Panc1 (cell line): ENCODE measurements at regions not wholly inside any gene's neighbourhood (a gene's known extent, or its start where the extent isn't known, plus 50 kb on each side); places are given as distances from the start of the nearest gene placed in this dataset.
"Not testable (repeated sequence)": the region's sequence is repeated elsewhere in the genome, so short reads cannot be mapped to it uniquely, and the experiment has no call there.

Experiments
- ATAC-seq: fragments of 200-7000 bp; cut with Tn5 transposase; 2 replicates; pipeline ENCODE4 v1.9.1; 2020; ENCODE audit warnings: mild to moderate bottlenecking, moderate library complexity
- BruUV-seq: library from RNA; stranded (reverse); fragments of 400-500 nt; replicated peaks from 2 replicates; lab custom pipeline; 2021; lab: Mats Ljungman, UMichigan
- CTCF ChIA-PET: fragments of 300-600 bp; sonication (Branson Sonifier 250); formaldehyde crosslinking; loops from one replicate; lab custom pipeline; 2022; ENCODE audit warnings: antibody characterized with exemption; lab: Charles Lee
- POLR2A ChIA-PET: fragments of 300-600 bp; sonication (Branson Sonifier 250); formaldehyde crosslinking; loops from one replicate; lab custom pipeline; 2022; ENCODE audit warnings: antibody characterized with exemption; lab: Charles Lee
- DNase-seq: peaks from one replicate; pipeline ENCODE4 v3.0.0-alpha.2; 2010; ENCODE audit warnings: low read depth, low spot score
- H3K27ac ChIP-seq: 2 replicates; pipeline ENCODE4 v1.5.1; 2011; ENCODE audit warnings: mild to moderate bottlenecking, low read length, inconsistent platforms
- H3K27me3 ChIP-seq: fragments of 200-500 bp; sonication (Bioruptor generic); 2 replicates; pipeline ENCODE4 v1.6.0; 2014; ENCODE audit warnings: low read length, inconsistent platforms; ENCODE audit not compliant: control insufficient read depth, insufficient read depth
- H3K36me3 ChIP-seq: fragments of 200-500 bp; sonication (Bioruptor generic); 2 replicates; pipeline ENCODE4 v1.5.1; 2014; ENCODE audit warnings: inconsistent platforms, mild to moderate bottlenecking, low read length, moderate library complexity; ENCODE audit not compliant: control insufficient read depth, insufficient read depth
- H3K4me1 ChIP-seq: 2 replicates; pipeline ENCODE4 v1.5.1; 2011; ENCODE audit warnings: inconsistent platforms, mild to moderate bottlenecking, low read length, moderate library complexity; ENCODE audit not compliant: control insufficient read depth, insufficient read depth
- H3K4me3 ChIP-seq, 2 experiments: 2 replicates each; pipeline ENCODE4 v1.5.1; 2011 to 2012; ENCODE audit warnings: low read depth in 2 of 2, low read length in 2 of 2, mild to moderate bottlenecking in 2 of 2, inconsistent platforms in 1 of 2, moderate library complexity in 1 of 2
- H3K9me3 ChIP-seq: fragments of 200-500 bp; sonication (Bioruptor generic); 2 replicates; pipeline ENCODE4 v1.5.1; 2014; ENCODE audit warnings: low read depth, mild to moderate bottlenecking, inconsistent platforms, low read length, moderate library complexity; ENCODE audit not compliant: control insufficient read depth, insufficient read depth
- CTCF ChIP-seq: fragments of 450-650 bp; IDR thresholded peaks from 2 replicates; pipeline ENCODE4 v1.5.1; 2017; ENCODE audit warnings: mild to moderate bottlenecking
- POLR2AphosphoS5 ChIP-seq: IDR thresholded peaks from 2 replicates; pipeline ENCODE4 v1.6.1; 2012; ENCODE audit warnings: mild to moderate bottlenecking, low read depth, low read length, moderate library complexity
- REST ChIP-seq, 2 experiments: IDR thresholded peaks; 2 replicates each; pipeline ENCODE4 v1.6.1; 2011 to 2012; ENCODE audit warnings: low read depth in 2 of 2, control low read depth in 1 of 2, low read length in 1 of 2, mild to moderate bottlenecking in 1 of 2, moderate library complexity in 1 of 2; ENCODE audit not compliant: insufficient read depth in 1 of 2
- SIN3A ChIP-seq: IDR thresholded peaks from 2 replicates; pipeline ENCODE4 v1.6.1; 2012; ENCODE audit warnings: low read depth, mild to moderate bottlenecking, low read length, moderate library complexity, borderline replicate concordance; ENCODE audit not compliant: insufficient read depth
- TCF7L2 ChIP-seq: IDR thresholded peaks from 2 replicates; pipeline ENCODE4 v1.6.1; 2011; ENCODE audit warnings: mild to moderate bottlenecking, low read depth, low read length, inconsistent platforms
- in situ Hi-C: cut with HindIII; loops from 2 replicates; pipeline ENCODE4 v1.10.0; 2016; ENCODE audit warnings: low sequenced_read_pairs, low pct_unique_long_range_greater_than_20kb
- intact Hi-C: fragments of 100-400 bp; cut with micrococcal nuclease; formaldehyde crosslinking; loops from one replicate; pipeline ENCODE4 v1.10.0; 2022; ENCODE audit not compliant: unreplicated experiment

- ATAC-seq (no peak), DNase-seq (no peak)
- TF ChIP-seq CTCF (no peak), POLR2AphosphoS5 (no peak), SIN3A (no peak), TCF7L2 (no peak), REST (IDR thresholded peaks at IDR 0.05; ENCODE audit: insufficient read depth in 1 of 2, low read depth in 2 of 2, low read length in 1 of 2) (no peak)
- no peaks in the 10 kb centered on the region for H3K36me3 ChIP-seq
- H3K4me1 ChIP-seq, result no peaks in the 10 kb centered on the region
- H3K27ac ChIP-seq, result no peak overlapping the region
- no peak overlapping the region for H3K4me3 ChIP-seq
- intact Hi-C loops, result no loop called here
- no TSS peak for BruUV-seq
- in situ Hi-C loops, result no loop called here
- POLR2A ChIA-PET, result no interaction called here
- H3K9me3 ChIP-seq, result no peaks in the 10 kb centered on the region
- no peaks in the 10 kb centered on the region for H3K27me3 ChIP-seq
- CTCF ChIA-PET, result interaction anchor here (0.6 kb wide), 1 partner anchor 52 kb away, joined by 6 read pairs; no protein-coding TSS in a partner anchor
Measured at GRCh38 chr2:187024739-187025138, 175.8 kb upstream of the ZSWIM2 start.

GRCh38 chr2:187023996-187024395, 175.0 kb upstream of the ZSWIM2 start:
- intact Hi-C loops, BruUV-seq, DNase-seq, H3K27ac ChIP-seq, in situ Hi-C loops, H3K4me1 ChIP-seq, POLR2A ChIA-PET, H3K36me3 ChIP-seq, H3K9me3 ChIP-seq, ATAC-seq, CTCF ChIA-PET, H3K27me3 ChIP-seq, H3K4me3 ChIP-seq: not testable (repeated sequence)

GRCh38 chr2:187017438-187017837, 168.5 kb upstream of the ZSWIM2 start:
- no peak overlapping the region for H3K4me3 ChIP-seq
- no TSS peak for BruUV-seq
- no peaks in the 10 kb centered on the region for H3K36me3 ChIP-seq
- no peak for TF ChIP-seq SIN3A
- no peak for TF ChIP-seq POLR2AphosphoS5
- TF ChIP-seq CTCF, result no peak
- TF ChIP-seq REST (IDR thresholded peaks at IDR 0.05; ENCODE audit: insufficient read depth in 1 of 2, low read depth in 2 of 2, low read length in 1 of 2), result no peak
- ATAC-seq (no peak), DNase-seq (no peak)
- no peaks in the 10 kb centered on the region for H3K4me1 ChIP-seq
- no peak overlapping the region for H3K27ac ChIP-seq
- H3K9me3 ChIP-seq, result no peaks in the 10 kb centered on the region
- in situ Hi-C loops, result no loop called here
- intact Hi-C loops, result no loop called here
- ChIA-PET POLR2A (no interaction called here), CTCF (no interaction called here)
- no peaks in the 10 kb centered on the region for H3K27me3 ChIP-seq
